Activated naive CD4-positive, alpha-beta T cell treated with anti-CD3 and anti-CD28 coated beads, Interleukin-2, amount 10 ng/mL, durations not matched to agents 7 days and 5 days (primary cell): ENCODE measurements at regions not wholly inside any gene's neighbourhood (a gene's known extent, or its start where the extent isn't known, plus 50 kb on each side); places are given as distances from the start of the nearest gene placed in this dataset.
"Not testable (repeated sequence)": the region's sequence is repeated elsewhere in the genome, so short reads cannot be mapped to it uniquely, and the experiment has no call there.

ENCODE experiments used
- CTCF ChIA-PET: fragments of 350-600 bp; sonication (Branson Sonifier 250); formaldehyde crosslinking; loops from one replicate; lab custom pipeline; 2021; ENCODE audit warnings: antibody characterized with exemption; lab: Charles Lee
- DNase-seq: peaks from one replicate; pipeline ENCODE4 v3.0.0-alpha.2; 2020
- H3K27ac Mint-ChIP-seq: one replicate; pipeline ENCODE4 v1.8.0; 2021; ENCODE audit warnings: mild to moderate bottlenecking, moderate library complexity, mixed read lengths
- H3K27me3 Mint-ChIP-seq: one replicate; pipeline ENCODE4 v1.8.0; 2021; ENCODE audit warnings: mild to moderate bottlenecking, mixed read lengths
- H3K36me3 Mint-ChIP-seq: one replicate; pipeline ENCODE4 v1.8.0; 2021; ENCODE audit warnings: mixed read lengths
- H3K4me1 Mint-ChIP-seq: one replicate; pipeline ENCODE4 v1.8.0; 2021; ENCODE audit warnings: mixed read lengths
- H3K4me3 Mint-ChIP-seq: one replicate; pipeline ENCODE4 v1.8.0; 2021; ENCODE audit warnings: mild to moderate bottlenecking, moderate library complexity, mixed read lengths
- H3K9me3 Mint-ChIP-seq: one replicate; pipeline ENCODE4 v1.8.0; 2021; ENCODE audit warnings: mixed read lengths

DNA sequence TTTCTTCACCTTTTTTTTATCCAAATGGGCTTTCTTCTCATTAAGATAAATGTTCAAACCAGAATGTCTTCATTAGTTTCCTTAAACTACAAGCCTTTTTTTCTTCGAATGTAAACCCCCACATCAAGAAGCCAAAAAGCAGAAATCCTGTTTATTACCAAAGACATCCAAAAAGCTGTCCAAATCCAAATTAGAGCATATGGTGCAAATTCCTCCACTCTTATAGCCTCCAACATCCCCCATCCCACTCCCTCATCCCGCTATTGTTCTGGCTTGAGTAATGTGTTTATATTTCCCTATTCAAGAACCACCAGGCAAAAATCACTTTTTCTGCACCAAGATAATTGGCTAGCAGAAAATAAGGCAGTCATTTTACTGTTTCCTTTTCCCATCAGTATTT, 315.1 kb upstream of the ADGRL3 start:
- no peaks in the 10 kb centered on the region for H3K27me3 Mint-ChIP-seq
- no peak overlapping the region for H3K4me3 Mint-ChIP-seq
- DNase-seq = no peak
- no peak overlapping the region for H3K27ac Mint-ChIP-seq
- CTCF ChIA-PET = no interaction called here
- peaks cover 6% of the 10 kb centered on the region for H3K9me3 Mint-ChIP-seq
- H3K36me3 Mint-ChIP-seq = no peaks in the 10 kb centered on the region
- H3K4me1 Mint-ChIP-seq = no peaks in the 10 kb centered on the region

DNA sequence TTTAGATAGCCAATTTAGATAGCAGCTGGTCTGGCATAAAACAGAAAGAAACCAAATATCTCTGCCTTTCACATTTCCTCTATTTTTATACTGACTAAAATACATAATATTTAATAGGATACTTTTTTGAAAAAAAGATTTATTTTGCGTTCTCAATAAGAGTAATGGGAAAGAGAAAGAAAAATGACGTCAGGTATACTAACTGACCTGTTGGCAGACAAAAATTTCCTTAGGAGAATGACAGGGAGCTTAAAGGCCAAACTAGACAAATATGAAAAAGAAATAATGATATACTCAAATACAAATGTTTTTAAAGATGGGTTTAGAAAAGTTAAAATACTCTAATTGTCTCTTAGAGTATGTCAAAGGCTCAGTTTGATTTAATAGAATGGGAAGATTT, 309.4 kb upstream of the ADGRL3 start:
- no peak for DNase-seq
- peaks cover 5% of the 10 kb centered on the region for H3K9me3 Mint-ChIP-seq
- H3K36me3 Mint-ChIP-seq = no peaks in the 10 kb centered on the region
- no peaks in the 10 kb centered on the region for H3K4me1 Mint-ChIP-seq
- H3K27me3 Mint-ChIP-seq = no peaks in the 10 kb centered on the region
- CTCF ChIA-PET = no interaction called here
- no peak overlapping the region for H3K4me3 Mint-ChIP-seq
- no peak overlapping the region for H3K27ac Mint-ChIP-seq

DNA sequence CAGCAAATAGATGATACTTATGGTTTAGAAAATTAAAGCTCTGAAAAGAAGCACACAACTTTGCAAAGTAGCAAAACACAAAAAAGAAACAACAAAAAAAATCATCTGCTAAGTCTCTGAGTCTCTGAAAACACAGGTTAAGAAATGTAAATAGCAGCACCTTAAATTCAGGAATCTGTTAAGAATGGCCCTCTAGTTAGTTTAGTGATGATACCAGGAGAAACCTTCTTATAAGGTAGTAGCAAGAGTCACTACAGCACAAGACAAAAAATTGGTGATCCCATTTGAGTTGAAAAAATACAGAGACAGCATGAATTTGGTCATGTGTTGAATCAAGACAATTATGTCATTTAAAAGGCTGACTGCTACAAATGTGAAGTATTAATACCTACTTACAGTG, 308.2 kb upstream of the ADGRL3 start:
- Mint-ChIP-seq H3K27me3 (no peaks in the 10 kb centered on the region), H3K4me3 (no peak overlapping the region), H3K4me1 (no peaks in the 10 kb centered on the region), H3K9me3 (peaks cover 5% of the 10 kb centered on the region), H3K27ac (no peak overlapping the region), H3K36me3 (no peaks in the 10 kb centered on the region)
- DNase-seq = no peak
- CTCF ChIA-PET = no interaction called here

DNA sequence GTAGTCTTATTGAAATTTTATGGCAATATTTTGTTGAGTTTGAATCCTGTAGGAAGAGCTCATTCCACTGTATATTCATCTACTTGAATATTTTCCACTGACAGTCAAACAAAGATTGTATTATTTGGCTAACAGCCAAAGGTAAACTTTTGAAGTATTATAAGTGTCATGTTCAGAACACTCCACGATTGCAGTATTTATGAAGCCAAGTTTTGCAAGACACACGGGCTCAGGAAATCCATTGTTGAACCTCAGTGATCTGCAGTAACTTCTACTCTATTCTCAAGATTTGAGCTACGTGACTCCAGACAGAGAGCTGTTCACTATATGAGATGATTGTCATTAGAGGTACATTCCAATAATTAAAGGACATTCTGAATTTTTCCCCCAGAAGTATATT, 302.7 kb upstream of the ADGRL3 start:
- Mint-ChIP-seq H3K27me3 (no peaks in the 10 kb centered on the region), H3K36me3 (no peaks in the 10 kb centered on the region), H3K9me3 (no peaks in the 10 kb centered on the region), H3K4me1 (no peaks in the 10 kb centered on the region), H3K27ac (no peak overlapping the region), H3K4me3 (no peak overlapping the region)
- CTCF ChIA-PET = no interaction called here
- DNase-seq = no peak

DNA sequence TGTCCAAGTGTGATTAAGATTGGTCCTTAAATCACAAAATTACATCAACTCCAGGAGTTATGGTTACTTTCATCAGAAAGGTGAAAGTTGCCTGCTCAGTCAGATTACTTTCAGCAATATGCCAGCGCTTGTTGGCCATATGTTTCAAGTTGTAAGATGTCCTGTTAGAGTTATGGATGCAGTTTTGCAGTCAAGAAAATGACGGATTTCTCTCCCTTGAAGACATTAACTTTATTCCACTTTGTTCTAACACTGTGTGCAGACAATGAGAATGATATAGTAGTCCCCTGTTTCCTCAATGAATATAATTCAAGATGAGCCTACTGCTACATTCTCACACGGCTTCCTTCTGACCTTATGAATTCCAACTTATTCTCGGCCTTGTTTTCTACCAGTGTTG, 295.0 kb upstream of the ADGRL3 start:
- no peak overlapping the region for H3K27ac Mint-ChIP-seq
- no peaks in the 10 kb centered on the region for H3K27me3 Mint-ChIP-seq
- no peaks in the 10 kb centered on the region for H3K4me1 Mint-ChIP-seq
- CTCF ChIA-PET = no interaction called here
- H3K36me3 Mint-ChIP-seq = no peaks in the 10 kb centered on the region
- H3K4me3 Mint-ChIP-seq = no peak overlapping the region
- no peak for DNase-seq
- peaks cover 2% of the 10 kb centered on the region for H3K9me3 Mint-ChIP-seq

DNA sequence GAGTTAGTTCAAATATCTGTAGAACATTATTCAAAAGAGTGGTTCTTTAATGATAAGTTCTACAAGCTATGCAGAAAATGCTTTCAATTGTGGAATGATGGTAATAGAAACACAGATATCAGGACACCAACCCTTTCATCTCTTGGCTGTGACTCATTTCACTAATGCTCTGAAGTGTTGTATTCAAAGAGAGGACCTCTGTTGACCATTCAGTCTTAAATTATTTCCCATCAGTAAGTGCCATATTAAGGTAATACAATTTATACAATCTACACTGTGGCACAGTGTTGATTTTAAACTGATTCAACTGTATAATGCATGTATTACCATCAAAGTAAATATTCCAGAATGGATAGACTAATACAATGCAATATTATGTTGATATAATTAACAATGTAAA, 289.0 kb upstream of the ADGRL3 start:
- peaks cover 2% of the 10 kb centered on the region for H3K9me3 Mint-ChIP-seq
- H3K27ac Mint-ChIP-seq = no peak overlapping the region
- CTCF ChIA-PET = no interaction called here
- H3K36me3 Mint-ChIP-seq = no peaks in the 10 kb centered on the region
- no peaks in the 10 kb centered on the region for H3K4me1 Mint-ChIP-seq
- no peaks in the 10 kb centered on the region for H3K27me3 Mint-ChIP-seq
- H3K4me3 Mint-ChIP-seq = no peak overlapping the region
- no peak for DNase-seq

DNA sequence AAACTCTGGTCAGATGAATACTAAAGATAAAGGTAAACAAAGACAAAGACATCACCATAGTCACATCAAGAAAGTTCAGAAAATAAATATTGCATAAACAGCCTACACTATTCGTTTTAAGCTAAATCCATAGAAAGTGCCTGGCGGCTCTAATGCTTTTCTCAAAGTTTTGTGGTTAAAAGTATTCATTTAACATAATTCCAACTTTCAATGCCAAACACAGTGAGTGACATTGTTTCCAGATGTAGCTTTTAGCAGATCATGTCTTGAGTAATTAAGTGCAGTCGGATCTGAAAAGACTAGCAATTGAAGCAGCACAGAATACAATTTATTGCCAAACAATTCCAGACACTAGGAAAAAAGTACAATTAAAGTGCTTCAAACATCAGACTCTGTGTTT, 287.1 kb upstream of the ADGRL3 start:
- no peak overlapping the region for H3K27ac Mint-ChIP-seq
- H3K4me3 Mint-ChIP-seq = no peak overlapping the region
- H3K9me3 Mint-ChIP-seq = no peaks in the 10 kb centered on the region
- no peak for DNase-seq
- H3K36me3 Mint-ChIP-seq = no peaks in the 10 kb centered on the region
- CTCF ChIA-PET = no interaction called here
- H3K27me3 Mint-ChIP-seq = no peaks in the 10 kb centered on the region
- no peaks in the 10 kb centered on the region for H3K4me1 Mint-ChIP-seq

DNA sequence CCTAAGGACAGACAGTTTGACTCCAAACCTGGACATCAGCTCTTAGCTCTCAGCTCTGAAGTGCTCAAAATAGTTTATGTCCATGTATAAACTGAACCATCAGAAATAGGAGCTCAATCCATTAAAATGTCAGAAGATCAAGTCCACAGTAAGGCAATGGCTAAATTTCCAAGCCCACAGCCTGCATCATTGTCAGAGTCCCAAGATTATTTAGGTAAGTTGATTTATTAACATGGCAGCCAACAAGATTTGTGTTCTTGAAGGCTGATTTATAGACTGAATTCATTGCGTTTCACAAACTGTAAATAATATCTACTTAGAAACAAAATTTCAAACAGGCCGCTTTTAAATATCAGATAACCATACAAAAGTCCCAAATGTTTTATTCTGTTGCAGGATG, 286.5 kb upstream of the ADGRL3 start:
- Mint-ChIP-seq H3K4me3 (no peak overlapping the region), H3K9me3 (no peaks in the 10 kb centered on the region), H3K27ac (no peak overlapping the region), H3K4me1 (no peaks in the 10 kb centered on the region), H3K27me3 (no peaks in the 10 kb centered on the region), H3K36me3 (no peaks in the 10 kb centered on the region)
- CTCF ChIA-PET = no interaction called here
- no peak for DNase-seq

DNA sequence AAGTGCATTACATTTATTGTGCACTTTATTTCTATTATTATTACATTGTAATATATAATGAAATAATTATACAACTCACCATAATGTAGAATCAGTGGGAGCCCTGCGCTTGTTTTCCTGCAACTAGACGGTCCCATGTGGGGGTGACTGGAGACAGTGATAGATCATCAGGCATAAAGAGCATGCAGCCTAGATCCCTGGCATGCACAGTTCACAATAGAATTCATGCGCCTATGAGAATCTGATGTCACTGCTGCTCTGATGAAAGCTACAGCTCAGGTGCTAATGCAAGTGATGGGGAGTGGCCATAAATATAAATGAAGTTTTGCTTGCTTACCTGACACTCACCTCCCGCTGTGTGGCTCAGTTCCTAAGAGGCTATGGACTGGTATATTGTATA, 278.4 kb upstream of the ADGRL3 start:
- CTCF ChIA-PET, H3K27ac Mint-ChIP-seq, DNase-seq, H3K36me3 Mint-ChIP-seq, H3K4me1 Mint-ChIP-seq, H3K9me3 Mint-ChIP-seq, H3K4me3 Mint-ChIP-seq, H3K27me3 Mint-ChIP-seq: not testable (repeated sequence)

DNA sequence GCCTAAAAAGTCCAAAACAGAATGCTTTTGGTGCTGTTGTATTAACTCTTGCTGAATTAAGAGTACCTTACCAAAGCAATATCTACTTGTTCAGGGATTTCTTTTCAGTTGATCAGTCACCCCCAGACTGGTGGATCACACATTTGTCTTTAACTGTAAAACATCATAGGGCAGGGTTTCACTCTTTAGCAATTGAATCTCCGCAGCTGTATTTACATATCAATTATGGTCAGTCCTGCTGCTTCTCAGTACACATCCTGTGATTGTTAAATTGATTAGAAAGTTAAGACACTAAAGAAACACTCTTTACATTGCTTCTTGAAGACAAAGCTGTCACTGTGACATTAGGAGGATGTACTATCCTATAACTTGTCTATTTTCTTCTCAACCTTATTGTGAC, 277.1 kb upstream of the ADGRL3 start:
- Mint-ChIP-seq H3K4me3 (no peak overlapping the region), H3K27ac (no peak overlapping the region), H3K36me3 (no peaks in the 10 kb centered on the region), H3K9me3 (peaks cover 5% of the 10 kb centered on the region), H3K4me1 (no peaks in the 10 kb centered on the region), H3K27me3 (no peaks in the 10 kb centered on the region)
- CTCF ChIA-PET = no interaction called here
- no peak for DNase-seq

DNA sequence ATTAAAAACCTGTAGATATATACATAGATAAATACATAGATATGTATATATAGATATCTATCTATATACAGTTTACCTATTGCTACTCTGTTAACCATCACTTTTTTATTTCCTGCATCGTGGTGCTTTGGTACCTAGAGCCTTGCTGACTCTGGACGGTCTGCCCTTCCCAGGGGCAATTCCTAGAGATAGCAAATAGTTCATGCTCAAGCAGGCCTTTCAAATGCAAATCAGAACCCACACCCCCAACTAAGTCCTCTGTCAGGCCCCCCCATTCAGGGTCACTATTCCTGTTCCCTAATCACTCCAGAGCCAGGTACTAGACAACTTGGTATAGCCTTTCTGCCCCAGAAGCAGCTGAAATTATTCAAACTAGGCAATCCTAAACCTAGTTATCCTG, 273.5 kb upstream of the ADGRL3 start:
- Mint-ChIP-seq H3K4me3 (no peak overlapping the region), H3K27me3 (no peaks in the 10 kb centered on the region), H3K9me3 (peaks cover 6% of the 10 kb centered on the region), H3K36me3 (no peaks in the 10 kb centered on the region), H3K4me1 (no peaks in the 10 kb centered on the region), H3K27ac (no peak overlapping the region)
- CTCF ChIA-PET = no interaction called here
- no peak for DNase-seq

DNA sequence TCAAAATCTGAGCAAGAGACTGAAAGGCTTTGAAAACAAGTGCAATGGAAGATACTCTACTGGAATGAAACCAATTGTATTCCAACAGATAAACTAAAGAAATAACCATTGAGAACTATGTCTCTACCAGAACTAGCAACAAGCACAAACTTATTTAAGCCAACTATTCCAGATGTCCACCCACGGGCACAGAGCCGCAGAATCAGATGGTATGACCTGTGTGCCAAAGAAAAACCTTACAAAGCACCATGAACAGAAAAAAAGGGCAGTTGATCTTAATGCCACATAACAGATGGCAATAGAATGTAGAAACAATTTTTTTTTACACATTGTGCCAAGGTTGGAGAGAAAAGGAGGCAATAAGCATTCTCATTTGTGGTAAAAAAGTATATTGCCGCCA, 269.3 kb upstream of the ADGRL3 start:
- no peak overlapping the region for H3K4me3 Mint-ChIP-seq
- CTCF ChIA-PET = no interaction called here
- H3K27ac Mint-ChIP-seq = no peak overlapping the region
- H3K9me3 Mint-ChIP-seq = peaks cover 5% of the 10 kb centered on the region
- H3K36me3 Mint-ChIP-seq = no peaks in the 10 kb centered on the region
- H3K4me1 Mint-ChIP-seq = no peaks in the 10 kb centered on the region
- DNase-seq = no peak
- H3K27me3 Mint-ChIP-seq = no peaks in the 10 kb centered on the region

DNA sequence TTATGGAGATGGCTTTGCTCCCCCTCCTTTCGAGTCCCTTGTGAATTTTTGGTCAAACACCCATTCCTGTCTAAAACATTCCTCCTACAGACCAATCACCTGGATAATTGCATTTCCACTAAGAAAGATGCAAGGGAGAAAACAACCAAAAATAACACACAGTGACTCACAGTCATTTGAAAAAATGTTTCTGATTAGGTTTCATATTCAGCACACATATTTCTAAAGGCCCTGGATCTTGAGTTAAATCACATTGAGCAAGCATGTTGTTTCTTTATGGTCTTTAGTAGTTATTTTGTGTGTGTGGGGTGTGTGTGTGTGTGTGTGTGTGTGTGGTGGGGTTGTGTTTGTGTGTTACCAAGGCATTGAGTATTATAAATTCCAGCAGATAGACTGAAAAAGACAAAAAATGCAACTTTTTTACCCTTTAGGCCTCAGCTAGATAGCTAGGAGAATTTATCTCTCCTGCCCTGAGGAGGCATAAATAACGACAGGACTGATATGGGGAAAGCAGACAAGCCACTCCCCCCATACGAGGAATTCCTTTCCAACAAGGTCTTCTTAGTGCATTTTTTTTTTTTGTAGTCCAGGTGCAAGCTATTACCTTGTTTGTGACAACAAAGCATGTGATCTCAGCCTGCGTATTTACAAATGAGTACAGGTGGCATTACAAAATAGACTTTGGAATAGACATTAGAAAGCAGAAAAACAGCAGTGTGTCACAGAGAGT, 265.4 kb upstream of the ADGRL3 start:
- Mint-ChIP-seq H3K27ac (no peak overlapping the region), H3K4me1 (no peaks in the 10 kb centered on the region), H3K27me3 (no peaks in the 10 kb centered on the region), H3K36me3 (no peaks in the 10 kb centered on the region), H3K4me3 (no peak overlapping the region), H3K9me3 (peaks cover 2% of the 10 kb centered on the region)
- no peak for DNase-seq
- CTCF ChIA-PET = no interaction called here

DNA sequence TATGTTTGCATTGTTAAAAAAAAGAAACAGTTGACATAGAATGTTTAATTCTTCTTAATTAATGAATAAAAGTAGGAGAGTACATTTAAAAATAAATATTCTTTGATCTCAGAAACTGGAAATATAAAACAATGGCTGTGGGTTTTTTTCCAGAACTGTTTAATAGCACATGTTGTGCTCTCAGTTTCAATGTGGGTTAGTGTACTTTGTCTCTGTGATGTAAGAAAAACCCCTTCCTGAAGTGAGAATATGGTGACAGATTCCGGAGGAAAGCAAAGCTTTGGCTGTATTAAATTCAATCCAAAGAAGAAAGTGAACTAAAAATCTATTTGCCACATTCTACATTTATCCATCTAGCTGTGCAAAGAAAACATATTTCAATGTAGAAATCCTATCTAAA, 261.9 kb upstream of the ADGRL3 start:
- H3K36me3 Mint-ChIP-seq = no peaks in the 10 kb centered on the region
- peaks cover 2% of the 10 kb centered on the region for H3K9me3 Mint-ChIP-seq
- H3K4me1 Mint-ChIP-seq = no peaks in the 10 kb centered on the region
- H3K4me3 Mint-ChIP-seq = no peak overlapping the region
- no peak overlapping the region for H3K27ac Mint-ChIP-seq
- no peak for DNase-seq
- CTCF ChIA-PET = no interaction called here
- no peaks in the 10 kb centered on the region for H3K27me3 Mint-ChIP-seq

DNA sequence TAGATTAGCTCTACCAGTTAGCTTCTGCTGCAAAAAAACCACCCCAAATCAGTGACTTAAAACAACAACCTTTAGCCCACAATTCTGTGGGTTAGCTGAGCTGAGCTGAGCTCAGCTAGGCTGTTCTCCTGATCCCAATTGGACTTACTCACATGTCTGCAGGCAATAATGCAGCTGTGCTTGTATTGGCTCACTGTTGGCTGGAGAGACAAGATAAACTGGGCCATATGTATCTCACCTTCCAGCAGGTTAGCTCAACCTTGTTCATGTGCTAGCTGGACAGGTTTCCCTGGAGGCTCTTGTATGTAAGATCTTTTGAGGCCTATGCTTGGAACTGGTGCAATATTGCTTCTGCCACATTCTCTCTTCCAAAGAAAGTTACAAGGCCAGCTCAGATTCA, 261.5 kb upstream of the ADGRL3 start:
- H3K36me3 Mint-ChIP-seq = no peaks in the 10 kb centered on the region
- no peak overlapping the region for H3K27ac Mint-ChIP-seq
- H3K4me1 Mint-ChIP-seq = no peaks in the 10 kb centered on the region
- no peak overlapping the region for H3K4me3 Mint-ChIP-seq
- peaks cover 2% of the 10 kb centered on the region for H3K9me3 Mint-ChIP-seq
- no peaks in the 10 kb centered on the region for H3K27me3 Mint-ChIP-seq
- DNase-seq = no peak
- CTCF ChIA-PET = no interaction called here

DNA sequence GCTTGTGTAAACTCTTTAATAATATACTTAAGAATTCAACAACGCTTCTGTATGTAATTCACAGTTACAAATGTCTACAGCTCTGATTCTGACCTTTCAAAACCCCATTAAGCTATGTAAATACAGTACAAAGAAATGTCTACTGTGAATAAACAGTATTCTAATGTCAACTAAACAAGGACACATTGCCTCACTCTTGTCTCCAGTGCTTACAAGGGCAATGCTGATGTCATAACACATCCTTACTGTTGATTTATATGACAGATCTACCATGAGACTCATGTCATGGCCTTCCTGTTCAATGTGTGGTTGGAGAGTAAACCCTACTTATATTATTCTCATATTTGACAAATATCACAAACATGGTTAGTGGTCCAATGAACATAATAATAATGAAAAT, 256.1 kb upstream of the ADGRL3 start:
- Mint-ChIP-seq H3K36me3 (no peaks in the 10 kb centered on the region), H3K4me1 (no peaks in the 10 kb centered on the region), H3K4me3 (no peak overlapping the region), H3K27ac (no peak overlapping the region), H3K9me3 (peaks cover 10% of the 10 kb centered on the region), H3K27me3 (no peaks in the 10 kb centered on the region)
- CTCF ChIA-PET = no interaction called here
- DNase-seq = no peak
